Transverse colon (tissue), 4 donors: ENCODE measurements at regions not wholly inside any gene's neighbourhood (a gene's known extent, or its start where the extent isn't known, plus 50 kb on each side); places are given as distances from the start of the nearest gene placed in this dataset.

Experiments used
- CTCF ChIP-seq, 5 experiments: fragments of 200-600 bp in 3 of 5; fragments of 450-650 bp in 2 of 5; sonication (generic) in 3 of 5; IDR thresholded peaks; 1 replicate in 2 of 5; 2 replicates in 3 of 5; pipeline ENCODE4 v1.5.1; 2016 to 2017; ENCODE audit warnings: antibody characterized with exemption in 5 of 5, inconsistent platforms in 3 of 5, mild to moderate bottlenecking in 2 of 5, moderate library complexity in 1 of 5
- EP300 ChIP-seq: sonication (generic); formaldehyde crosslinking; IDR thresholded peaks from one replicate; pipeline ENCODE4 v1.6.1; 2017; ENCODE audit warnings: antibody characterized with exemption, low read depth
- POLR2A ChIP-seq: fragments of 450-650 bp; IDR thresholded peaks from one replicate; pipeline ENCODE4 v1.6.1; 2016; ENCODE audit warnings: antibody characterized with exemption, mild to moderate bottlenecking, moderate library complexity
- POLR2AphosphoS5 ChIP-seq, 3 donors: sonication (generic); formaldehyde crosslinking; IDR thresholded peaks; one replicate each; pipeline ENCODE4 v1.6.1; 2016; ENCODE audit warnings: antibody characterized with exemption in 3 of 3

- TF ChIP-seq CTCF (IDR thresholded peaks at IDR 0.05), result no peak
- no peak for TF ChIP-seq POLR2A
- TF ChIP-seq POLR2AphosphoS5 (IDR thresholded peaks at IDR 0.05), result no peak
- TF ChIP-seq EP300, result no peak
Observed at GRCh38 chr2:198371921-198372543, 567.6 kb downstream of the PLCL1 start.
